ENCODE measurements at regions not wholly inside any gene's neighbourhood (a gene's known extent, or its start where the extent isn't known, plus 50 kb on each side); places are given as distances from the start of the nearest gene placed in this dataset.

GRCh38 chr22:48332438-48333322 lies 1495.0 kb downstream of the BRD1 start:
- Histone ChIP-seq H3K36me3 (replicated peaks in 1 of 2; ENCODE audit: control insufficient read depth in 1 of 2, insufficient read depth in 2 of 2, low read length in 2 of 2) (no peaks in the 10 kb centered on the region), H3K27ac (ENCODE audit: extremely low read length, insufficient read depth, low read length) (no peak overlapping the region), H4K20me1 (ENCODE audit: insufficient read depth, low read length) (no peaks in the 10 kb centered on the region), H2AFZ (ENCODE audit: low read length) (no peak overlapping the region), H3K9me3 (ENCODE audit: low read length) (no peaks in the 10 kb centered on the region), H3K9ac (ENCODE audit: insufficient read depth, low read depth, low read length) (no peak overlapping the region), H3K79me2 (ENCODE audit: insufficient read depth, low read length) (no peaks in the 10 kb centered on the region), H3K27me3 (ENCODE audit: control insufficient read depth in 1 of 2, insufficient read depth in 2 of 2, low read length in 2 of 2) (peaks cover 3 to 25% of the 10 kb centered on the region in 2 experiments; a peak in 3 of 5 replicates), H3K4me1 (ENCODE audit: insufficient read depth, low read length) (no peaks in the 10 kb centered on the region), H3K4me2 (ENCODE audit: low read depth, low read length) (no peak overlapping the region), H3K4me3 (replicated peaks in 1 of 3; ENCODE audit: insufficient read depth in 1 of 3, low read depth in 2 of 3, low read length in 3 of 3) (no peak overlapping the region)
- ChIA-PET POLR2A (no interaction called here), CTCF (ENCODE audit: low intra/inter-chr PET ratio, low total read pairs) (no interaction called here)
- FAIRE-seq (peak; percentile 21), DNase-seq (ENCODE audit: low spot score) (no peak), ATAC-seq (no peak)
- BruUV-seq (replicated peaks), result no TSS peak
- in situ Hi-C loops (cut with HindIII; ENCODE audit: extremely low pct_ligation_motif_present, low pct_unique_long_range_greater_than_20kb), result no loop called here
- TF ChIP-seq SNAPC2 (CRISPR knock-in tag; IDR thresholded peaks at IDR 0.05) (no peak), ZNF660 (CRISPR knock-in tag; IDR thresholded peaks at IDR 0.05; ENCODE audit: borderline replicate concordance, low read depth) (no peak)
- intact Hi-C loops (cut with micrococcal nuclease; ENCODE audit: unreplicated experiment), result no loop called here
- WGBS (ENCODE audit: low lambda C conversion rate), result 51% methylated on average over 26 of the region's 32 CpGs

DNA sequence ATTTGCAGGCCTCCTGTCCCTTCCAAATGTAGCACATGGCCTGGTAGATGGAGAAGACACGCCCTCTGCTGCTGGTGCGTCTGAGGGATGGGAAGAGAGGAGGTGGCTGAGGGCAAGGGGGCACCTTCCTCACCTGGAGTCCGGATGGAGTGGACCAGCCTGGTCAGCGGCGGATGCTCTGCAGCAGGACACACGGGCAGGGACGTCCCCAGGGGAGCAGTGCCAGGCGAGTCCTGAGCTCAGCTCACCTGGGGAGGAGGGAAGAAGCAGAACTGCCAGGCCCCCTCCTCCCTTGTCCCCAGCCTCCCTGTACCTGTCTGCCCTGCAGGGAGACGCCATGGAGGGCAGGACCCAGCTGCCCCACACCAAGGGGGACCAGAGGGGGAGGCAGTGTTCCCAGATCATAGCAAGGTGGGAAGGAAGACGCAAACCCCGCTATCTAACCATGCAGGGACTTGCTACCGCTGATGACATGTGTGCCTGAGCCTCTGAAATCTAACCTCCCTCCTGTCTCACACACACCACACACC lies 1495.9 kb downstream of the BRD1 start:
- H4K20me1 ChIP-seq (ENCODE audit: insufficient read depth, low read length), result no peaks in the 10 kb centered on the region
- POLR2A ChIA-PET, result no interaction called here
- H3K4me1 ChIP-seq (ENCODE audit: insufficient read depth, low read length), result no peaks in the 10 kb centered on the region
- H2AFZ ChIP-seq (ENCODE audit: low read length), result no peak overlapping the region
- H3K27me3 ChIP-seq (ENCODE audit: control insufficient read depth in 1 of 2, insufficient read depth in 2 of 2, low read length in 2 of 2), result peaks cover 3 to 18% of the 10 kb centered on the region in 2 experiments; a peak in 3 of 5 replicates
- H3K4me3 ChIP-seq (replicated peaks in 1 of 3; ENCODE audit: insufficient read depth in 1 of 3, low read depth in 2 of 3, low read length in 3 of 3), result no peak overlapping the region
- H3K4me2 ChIP-seq (ENCODE audit: low read depth, low read length), result no peak overlapping the region
- no peak overlapping the region for H3K9ac ChIP-seq (ENCODE audit: insufficient read depth, low read depth, low read length)
- intact Hi-C loops (cut with micrococcal nuclease; ENCODE audit: unreplicated experiment), result no loop called here
- FAIRE-seq, result no peak
- H3K79me2 ChIP-seq (ENCODE audit: insufficient read depth, low read length), result no peaks in the 10 kb centered on the region
- CTCF ChIA-PET (ENCODE audit: low intra/inter-chr PET ratio, low total read pairs), result no interaction called here
- DNase-seq (ENCODE audit: low spot score), result no peak
- WGBS (ENCODE audit: low lambda C conversion rate), result 14% methylated on average over 8 of the region's 12 CpGs
- in situ Hi-C loops (cut with HindIII; ENCODE audit: extremely low pct_ligation_motif_present, low pct_unique_long_range_greater_than_20kb), result no loop called here
- no peaks in the 10 kb centered on the region for H3K9me3 ChIP-seq (ENCODE audit: low read length)
- no peak overlapping the region for H3K27ac ChIP-seq (ENCODE audit: extremely low read length, insufficient read depth, low read length)
- no TSS peak for BruUV-seq (replicated peaks)
- no peak for ATAC-seq
- no peaks in the 10 kb centered on the region for H3K36me3 ChIP-seq (replicated peaks in 1 of 2; ENCODE audit: control insufficient read depth in 1 of 2, insufficient read depth in 2 of 2, low read length in 2 of 2)
- TF ChIP-seq ZNF333 (CRISPR knock-in tag; IDR thresholded peaks at IDR 0.05; ENCODE audit: borderline replicate concordance), result no peak
- TF ChIP-seq ZNF576 (CRISPR knock-in tag; IDR thresholded peaks at IDR 0.05), result no peak
- TF ChIP-seq SMYD3 (CRISPR knock-in tag; IDR thresholded peaks at IDR 0.05), result no peak
- TF ChIP-seq SP1 (IDR thresholded peaks at IDR 0.05), result no peak
- TF ChIP-seq SP1 (CRISPR knock-in tag; IDR thresholded peaks at IDR 0.05), result no peak
- TF ChIP-seq ZEB1 (IDR thresholded peaks at IDR 0.05; ENCODE audit: insufficient replicate concordance, low read depth), result no peak
- TF ChIP-seq ZIK1 (CRISPR knock-in tag; IDR thresholded peaks at IDR 0.05; ENCODE audit: borderline replicate concordance, low read depth), result no peak
- TF ChIP-seq, protein P1, sequence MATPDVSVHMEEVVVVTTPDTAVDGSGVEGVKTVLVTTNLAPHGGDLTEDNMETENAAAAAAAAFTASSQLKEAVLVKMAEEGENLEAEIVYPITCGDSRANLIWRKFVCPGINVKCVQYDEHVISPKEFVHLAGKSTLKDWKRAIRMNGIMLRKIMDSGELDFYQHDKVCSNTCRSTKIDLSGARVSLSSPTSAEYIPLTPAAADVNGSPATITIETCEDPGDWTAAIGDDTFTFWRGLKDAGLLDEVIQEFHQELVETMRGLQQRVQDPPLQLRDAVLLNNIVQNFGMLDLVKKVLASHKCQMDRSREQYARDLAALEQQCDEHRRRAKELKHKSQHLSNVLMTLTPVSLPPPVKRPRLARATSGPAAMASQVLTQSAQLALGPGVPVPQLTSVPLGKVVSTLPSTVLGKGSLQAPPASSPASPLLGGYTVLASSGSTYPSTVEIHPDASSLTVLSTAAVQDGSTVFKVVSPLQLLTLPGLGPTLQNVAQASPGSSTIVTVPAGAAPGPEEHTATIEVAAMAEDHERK (CRISPR knock-in tag; IDR thresholded peaks at IDR 0.05; ENCODE audit: low read depth), result no peak
- TF ChIP-seq GABPA (IDR thresholded peaks at IDR 0.05; ENCODE audit: low read depth, low read length), result no peak
- TF ChIP-seq GABPA (CRISPR knock-in tag; IDR thresholded peaks at IDR 0.05; ENCODE audit: low read depth), result no peak
- no peak for TF ChIP-seq SRSF9 (IDR thresholded peaks at IDR 0.05; ENCODE audit: borderline replicate concordance, insufficient read depth, low read depth, low read length, poor library complexity, severe bottlenecking)
- TF ChIP-seq, protein P2, sequence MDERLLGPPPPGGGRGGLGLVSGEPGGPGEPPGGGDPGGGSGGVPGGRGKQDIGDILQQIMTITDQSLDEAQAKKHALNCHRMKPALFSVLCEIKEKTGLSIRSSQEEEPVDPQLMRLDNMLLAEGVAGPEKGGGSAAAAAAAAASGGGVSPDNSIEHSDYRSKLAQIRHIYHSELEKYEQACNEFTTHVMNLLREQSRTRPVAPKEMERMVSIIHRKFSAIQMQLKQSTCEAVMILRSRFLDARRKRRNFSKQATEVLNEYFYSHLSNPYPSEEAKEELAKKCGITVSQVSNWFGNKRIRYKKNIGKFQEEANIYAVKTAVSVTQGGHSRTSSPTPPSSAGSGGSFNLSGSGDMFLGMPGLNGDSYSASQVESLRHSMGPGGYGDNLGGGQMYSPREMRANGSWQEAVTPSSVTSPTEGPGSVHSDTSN (CRISPR knock-in tag; IDR thresholded peaks at IDR 0.05), result no peak
- no peak for TF ChIP-seq ZNF264 (CRISPR knock-in tag; IDR thresholded peaks at IDR 0.05)
- TF ChIP-seq ZNF260 (CRISPR knock-in tag; IDR thresholded peaks at IDR 0.05; ENCODE audit: borderline replicate concordance, low read depth), result no peak

All from HepG2 (cell line).